GM12875 (cell line): ENCODE measurements at regions not wholly inside any gene's neighbourhood (a gene's known extent, or its start where the extent isn't known, plus 50 kb on each side); places are given as distances from the start of the nearest gene placed in this dataset.

Experiments used
- H3K4me3 ChIP-seq: one replicate; pipeline ENCODE4 v1.5.1; 2011; ENCODE audit warnings: low read depth, low read length, control low read depth
- TF ChIP-seq, protein P1 (sequence below): IDR thresholded peaks from 2 replicates; pipeline ENCODE4 v1.5.1; 2011; ENCODE audit warnings: low read depth, mild to moderate bottlenecking, control low read depth, inconsistent platforms, low read length, moderate library complexity, borderline replicate concordance; ENCODE audit not compliant: insufficient read depth

DNA sequence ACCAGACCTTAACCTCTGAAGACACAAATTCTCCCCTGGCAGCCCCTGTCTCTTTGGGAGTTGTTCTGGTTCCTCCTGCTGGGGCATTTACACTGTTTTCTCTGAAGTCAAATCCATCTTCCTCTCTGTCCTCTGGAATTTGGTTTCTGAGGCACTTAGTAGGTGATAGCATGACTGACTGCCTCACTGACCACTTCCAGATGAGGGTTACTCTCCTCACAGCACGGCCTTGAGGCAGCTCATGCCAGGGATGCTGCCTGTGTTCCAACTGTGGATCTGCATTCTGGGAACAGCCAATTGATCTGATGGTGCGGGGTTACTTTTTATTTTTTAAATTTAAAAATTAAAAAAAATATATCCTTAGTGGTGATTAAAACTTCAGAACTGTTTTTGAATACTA is 140.9 kb upstream of the ROPN1 start:
- TF ChIP-seq, protein P1, sequence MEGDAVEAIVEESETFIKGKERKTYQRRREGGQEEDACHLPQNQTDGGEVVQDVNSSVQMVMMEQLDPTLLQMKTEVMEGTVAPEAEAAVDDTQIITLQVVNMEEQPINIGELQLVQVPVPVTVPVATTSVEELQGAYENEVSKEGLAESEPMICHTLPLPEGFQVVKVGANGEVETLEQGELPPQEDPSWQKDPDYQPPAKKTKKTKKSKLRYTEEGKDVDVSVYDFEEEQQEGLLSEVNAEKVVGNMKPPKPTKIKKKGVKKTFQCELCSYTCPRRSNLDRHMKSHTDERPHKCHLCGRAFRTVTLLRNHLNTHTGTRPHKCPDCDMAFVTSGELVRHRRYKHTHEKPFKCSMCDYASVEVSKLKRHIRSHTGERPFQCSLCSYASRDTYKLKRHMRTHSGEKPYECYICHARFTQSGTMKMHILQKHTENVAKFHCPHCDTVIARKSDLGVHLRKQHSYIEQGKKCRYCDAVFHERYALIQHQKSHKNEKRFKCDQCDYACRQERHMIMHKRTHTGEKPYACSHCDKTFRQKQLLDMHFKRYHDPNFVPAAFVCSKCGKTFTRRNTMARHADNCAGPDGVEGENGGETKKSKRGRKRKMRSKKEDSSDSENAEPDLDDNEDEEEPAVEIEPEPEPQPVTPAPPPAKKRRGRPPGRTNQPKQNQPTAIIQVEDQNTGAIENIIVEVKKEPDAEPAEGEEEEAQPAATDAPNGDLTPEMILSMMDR = no peak
- no peak overlapping the region for H3K4me3 ChIP-seq

DNA sequence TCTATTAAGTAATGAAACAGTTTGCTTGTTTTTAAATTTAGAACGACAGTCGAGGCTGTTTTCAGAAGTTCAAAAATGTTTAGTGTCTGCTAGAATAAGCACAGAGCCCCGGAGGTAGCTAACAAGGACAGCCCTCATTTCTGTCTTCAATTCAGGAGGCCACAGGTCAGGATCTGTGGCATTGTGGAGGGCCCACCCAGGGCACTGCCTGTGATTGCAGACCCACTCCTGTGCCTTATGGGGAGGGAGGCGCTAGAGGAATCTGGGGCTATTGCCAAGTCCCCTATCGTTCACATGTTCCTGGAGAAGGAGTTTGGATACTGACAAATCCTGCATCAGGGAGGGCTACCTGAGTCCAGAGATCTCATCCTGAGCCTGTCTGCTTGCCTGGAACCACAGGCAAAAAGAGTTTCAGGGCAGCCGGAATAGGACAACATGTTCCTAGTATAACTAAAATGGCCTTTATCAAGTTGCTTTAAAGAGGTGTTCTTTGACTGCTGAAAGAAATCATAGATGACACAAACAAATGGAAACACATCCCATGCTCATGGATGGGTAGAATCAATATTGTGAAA is 141.5 kb upstream of the ROPN1 start:
- TF ChIP-seq, protein P1 = no peak
- H3K4me3 ChIP-seq = no peak overlapping the region

DNA sequence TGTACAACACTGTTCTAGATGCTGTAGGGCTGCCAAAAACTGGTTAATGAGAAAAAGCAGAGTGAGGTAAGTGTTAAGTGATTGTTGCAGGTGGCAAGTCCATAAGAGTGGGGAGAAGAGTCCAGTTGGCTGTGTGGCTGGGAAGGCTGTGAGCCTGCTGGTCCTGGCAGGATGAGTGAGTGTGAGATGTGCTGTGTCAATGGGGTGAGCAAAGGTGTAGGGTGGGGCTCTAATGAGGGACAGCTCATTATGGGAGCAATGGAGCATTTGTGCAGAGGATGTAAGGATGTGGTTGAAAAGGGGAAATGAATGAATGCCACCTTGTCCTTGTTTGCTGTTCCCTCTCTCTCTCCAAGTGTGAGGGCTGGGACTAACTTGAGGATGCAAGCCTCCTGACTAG is 145.3 kb upstream of the ROPN1 start:
- TF ChIP-seq, protein P1 = no peak
- H3K4me3 ChIP-seq = no peak overlapping the region

DNA sequence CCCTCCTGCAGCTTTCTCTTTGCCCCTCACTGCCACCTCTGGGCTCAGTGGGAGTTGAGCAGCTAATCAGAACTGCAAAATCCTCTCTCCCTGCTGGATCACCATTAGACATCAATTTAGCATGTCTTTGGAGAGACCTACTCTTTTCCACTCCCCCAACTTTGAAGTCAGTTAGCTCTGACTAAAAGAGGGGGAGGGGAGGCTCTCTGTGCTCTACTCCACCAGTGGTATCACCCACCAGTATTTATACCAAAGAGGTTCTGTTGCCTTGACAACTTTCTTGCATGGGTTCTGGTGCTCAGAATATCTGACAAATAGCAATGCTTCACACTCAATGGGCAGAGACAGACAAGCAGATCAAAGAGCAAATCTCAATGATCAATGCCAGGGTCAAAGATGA is 146.2 kb upstream of the ROPN1 start:
- no peak overlapping the region for H3K4me3 ChIP-seq
- TF ChIP-seq, protein P1 = no peak

DNA sequence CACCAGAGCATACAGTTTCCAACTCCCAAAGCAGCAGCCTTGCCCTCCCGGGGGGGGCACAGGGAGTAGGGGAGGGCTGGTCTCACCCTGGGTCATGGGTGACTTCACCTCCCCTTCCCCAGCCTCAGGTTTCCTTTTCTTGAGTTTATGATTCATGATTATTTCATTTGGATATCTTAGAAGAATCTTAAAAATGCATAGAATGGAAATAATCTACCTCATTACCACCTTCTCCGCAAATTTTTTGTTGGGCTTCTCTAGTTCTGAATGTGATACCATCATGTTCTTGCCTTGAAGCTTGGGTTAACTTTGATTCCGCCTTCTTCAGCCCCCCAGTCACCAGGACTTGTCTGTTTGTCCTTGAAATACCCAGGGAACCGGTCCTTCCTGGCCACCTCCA is 148.8 kb upstream of the ROPN1 start:
- TF ChIP-seq, protein P1 = no peak
- no peak overlapping the region for H3K4me3 ChIP-seq

DNA sequence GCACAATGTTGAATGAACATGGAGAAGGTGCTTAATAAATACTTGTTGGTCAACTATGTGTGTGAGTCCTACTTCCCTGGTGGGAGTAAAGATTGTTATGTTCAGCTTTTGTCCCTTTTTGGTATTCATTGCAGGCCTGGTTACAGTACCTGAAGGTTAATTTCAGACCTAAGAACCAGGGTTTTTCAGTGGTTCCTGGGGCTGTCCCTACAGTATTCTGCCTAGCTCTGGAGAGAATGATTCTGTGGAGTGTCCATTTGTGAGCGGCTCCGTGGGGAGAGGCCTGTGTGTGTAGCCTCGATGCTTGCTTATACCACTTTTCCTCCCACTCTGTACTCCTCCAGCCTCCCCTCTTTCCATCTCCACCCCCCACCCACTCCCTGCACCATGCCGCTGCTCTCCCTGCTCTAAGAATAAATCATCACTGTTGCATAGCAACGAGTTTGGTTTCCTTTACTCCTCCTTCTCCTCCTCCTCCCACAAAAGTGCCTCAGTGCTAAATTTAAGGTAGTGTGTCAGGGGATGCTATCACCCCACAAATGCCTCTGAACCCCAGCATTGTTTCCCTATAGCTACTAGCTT is 150.6 kb upstream of the ROPN1 start:
- H3K4me3 ChIP-seq = no peak overlapping the region
- TF ChIP-seq, protein P1 = no peak

DNA sequence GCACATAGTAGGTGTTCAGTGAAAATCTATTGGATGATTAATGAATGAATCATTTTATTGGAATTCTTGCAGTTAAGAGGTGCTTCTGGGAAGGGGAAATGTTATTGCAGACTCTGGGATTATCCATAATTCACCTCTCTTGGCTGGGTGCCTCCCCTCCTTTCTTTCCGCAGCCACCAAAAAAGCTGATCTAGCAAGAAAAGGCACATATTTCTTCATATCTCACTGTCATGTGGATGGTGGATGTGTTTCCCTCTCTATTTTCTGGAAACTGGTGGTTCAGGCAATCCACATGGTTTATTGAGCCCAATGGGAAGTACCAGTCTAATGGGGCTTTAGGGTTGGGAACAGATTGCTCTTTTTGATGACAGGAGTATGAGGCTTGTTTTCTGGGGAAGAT is 151.1 kb upstream of the ROPN1 start:
- no peak overlapping the region for H3K4me3 ChIP-seq
- TF ChIP-seq, protein P1 = no peak
